Vagina (tissue), 2 donors: ENCODE measurements at regions not wholly inside any gene's neighbourhood (a gene's known extent, or its start where the extent isn't known, plus 50 kb on each side); places are given as distances from the start of the nearest gene placed in this dataset.
"Not testable (repeated sequence)": the region's sequence is repeated elsewhere in the genome, so short reads cannot be mapped to it uniquely, and the experiment has no call there.

Experiments used
- DNase-seq, 2 donors: peaks; one replicate each; pipeline ENCODE4 v3.0.0-alpha.2; 2017; ENCODE audit errors: extremely low spot score in 2 of 2
- H3K27ac ChIP-seq: fragments of 200-600 bp; sonication (generic); one replicate; pipeline ENCODE4 v1.5.1; 2019
- H3K27me3 ChIP-seq: fragments of 200-600 bp; sonication (generic); one replicate; pipeline ENCODE4 v1.5.1; 2019
- H3K36me3 ChIP-seq, 2 donors: fragments of 200-600 bp; sonication (generic); one replicate each; pipeline ENCODE4 v1.5.1; 2017 to 2019
- H3K4me1 ChIP-seq: fragments of 200-600 bp; sonication (generic); one replicate; pipeline ENCODE4 v1.5.1; 2019
- H3K4me3 ChIP-seq, 2 donors: fragments of 200-600 bp; sonication (generic); 1 replicate in 1 of 2; 2 replicates in 1 of 2; pipeline ENCODE4 v1.5.1; 2016 to 2019
- H3K9me3 ChIP-seq: fragments of 200-600 bp; sonication (generic); one replicate; pipeline ENCODE4 v1.5.1; 2019
- POLR2A ChIP-seq, 2 donors: fragments of 450-650 bp; IDR thresholded peaks; one replicate each; pipeline ENCODE4 v1.6.1; 2017; ENCODE audit warnings: antibody characterized with exemption in 2 of 2, mild to moderate bottlenecking in 2 of 2, moderate library complexity in 2 of 2
- POLR2AphosphoS5 ChIP-seq, 2 donors: sonication (generic); formaldehyde crosslinking; IDR thresholded peaks; one replicate each; pipeline ENCODE4 v1.9.0; 2017; ENCODE audit warnings: antibody characterized with exemption in 2 of 2, mild to moderate bottlenecking in 2 of 2, low read depth in 1 of 2; ENCODE audit not compliant: insufficient read depth in 1 of 2
- intact Hi-C: fragments of 100-400 bp; cut with DNase I; formaldehyde crosslinking; loops from one replicate; pipeline ENCODE4 v1.15.1; 2023
- TF ChIP-seq, protein P1 (sequence below), 3 experiments: fragments of 450-650 bp in 2 of 3; fragments of 200-600 bp in 1 of 3; sonication (generic) in 1 of 3; IDR thresholded peaks; one replicate each; pipeline ENCODE4 v1.5.1; 2017 to 2019; ENCODE audit warnings: antibody characterized with exemption in 3 of 3, mild to moderate bottlenecking in 2 of 3, moderate library complexity in 2 of 3

DNA sequence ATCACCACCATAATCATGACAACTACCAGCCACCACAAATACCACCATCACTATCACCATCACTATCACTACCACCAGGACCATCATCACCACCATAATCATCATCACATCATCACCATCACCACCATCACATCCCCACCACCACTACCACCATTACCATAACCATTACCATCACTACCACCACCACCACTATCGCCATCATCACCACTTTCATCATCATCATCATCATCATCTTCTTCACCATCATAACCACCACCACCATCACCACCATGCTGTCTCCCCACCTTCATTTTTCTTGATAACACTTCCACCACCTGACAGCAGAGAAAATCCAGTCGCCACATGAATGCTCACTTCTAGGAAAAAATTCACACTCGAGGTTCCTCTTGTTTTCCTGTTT is 253.6 kb downstream of the ANKRD60 start:
- H3K4me3 ChIP-seq, result no peak overlapping the region
- H3K9me3 ChIP-seq, result no peaks in the 10 kb centered on the region
- no peak for DNase-seq
- H3K27ac ChIP-seq, result no peak overlapping the region
- peaks cover 20% of the 10 kb centered on the region for H3K4me1 ChIP-seq
- intact Hi-C loops, result no loop called here
- H3K36me3 ChIP-seq, result no peaks in the 10 kb centered on the region
- H3K27me3 ChIP-seq, result no peaks in the 10 kb centered on the region
- TF ChIP-seq, protein P1, sequence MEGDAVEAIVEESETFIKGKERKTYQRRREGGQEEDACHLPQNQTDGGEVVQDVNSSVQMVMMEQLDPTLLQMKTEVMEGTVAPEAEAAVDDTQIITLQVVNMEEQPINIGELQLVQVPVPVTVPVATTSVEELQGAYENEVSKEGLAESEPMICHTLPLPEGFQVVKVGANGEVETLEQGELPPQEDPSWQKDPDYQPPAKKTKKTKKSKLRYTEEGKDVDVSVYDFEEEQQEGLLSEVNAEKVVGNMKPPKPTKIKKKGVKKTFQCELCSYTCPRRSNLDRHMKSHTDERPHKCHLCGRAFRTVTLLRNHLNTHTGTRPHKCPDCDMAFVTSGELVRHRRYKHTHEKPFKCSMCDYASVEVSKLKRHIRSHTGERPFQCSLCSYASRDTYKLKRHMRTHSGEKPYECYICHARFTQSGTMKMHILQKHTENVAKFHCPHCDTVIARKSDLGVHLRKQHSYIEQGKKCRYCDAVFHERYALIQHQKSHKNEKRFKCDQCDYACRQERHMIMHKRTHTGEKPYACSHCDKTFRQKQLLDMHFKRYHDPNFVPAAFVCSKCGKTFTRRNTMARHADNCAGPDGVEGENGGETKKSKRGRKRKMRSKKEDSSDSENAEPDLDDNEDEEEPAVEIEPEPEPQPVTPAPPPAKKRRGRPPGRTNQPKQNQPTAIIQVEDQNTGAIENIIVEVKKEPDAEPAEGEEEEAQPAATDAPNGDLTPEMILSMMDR (IDR thresholded peaks at IDR 0.05), result no peak
- no peak for TF ChIP-seq POLR2A (IDR thresholded peaks at IDR 0.05)
- TF ChIP-seq POLR2AphosphoS5 (IDR thresholded peaks at IDR 0.05; ENCODE audit: insufficient read depth in 1 of 2, low read depth in 1 of 2), result no peak

DNA sequence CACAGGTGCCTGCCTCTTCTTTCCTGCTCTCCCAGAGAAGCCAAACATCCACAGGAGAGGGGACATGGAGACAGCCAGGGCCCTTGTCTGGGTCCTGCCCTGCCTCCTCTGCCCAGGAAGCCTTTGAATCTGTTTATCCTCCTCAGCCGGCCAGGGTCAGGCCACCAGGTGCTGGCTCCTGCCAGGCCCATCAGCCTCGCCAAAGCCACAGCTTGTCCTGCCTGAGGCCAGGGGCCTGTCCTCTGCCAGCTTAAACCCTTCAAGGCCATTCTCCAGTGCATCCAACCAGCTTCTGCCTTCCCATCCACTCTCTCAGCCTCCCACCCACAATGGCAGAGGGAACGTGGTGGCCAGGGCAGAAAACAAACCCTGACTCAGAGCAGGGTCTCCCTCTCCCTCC is 254.6 kb downstream of the ANKRD60 start:
- intact Hi-C loops, result no loop called here
- Histone ChIP-seq H3K27me3 (no peaks in the 10 kb centered on the region), H3K27ac (no peak overlapping the region), H3K9me3 (no peaks in the 10 kb centered on the region), H3K4me1 (peaks cover 20% of the 10 kb centered on the region), H3K36me3 (no peaks in the 10 kb centered on the region), H3K4me3 (no peak overlapping the region)
- DNase-seq, result no peak
- TF ChIP-seq POLR2A (IDR thresholded peaks at IDR 0.05) (no peak), POLR2AphosphoS5 (IDR thresholded peaks at IDR 0.05; ENCODE audit: insufficient read depth in 1 of 2, low read depth in 1 of 2) (no peak)
- TF ChIP-seq, protein P1 (IDR thresholded peaks at IDR 0.05), result no peak

DNA sequence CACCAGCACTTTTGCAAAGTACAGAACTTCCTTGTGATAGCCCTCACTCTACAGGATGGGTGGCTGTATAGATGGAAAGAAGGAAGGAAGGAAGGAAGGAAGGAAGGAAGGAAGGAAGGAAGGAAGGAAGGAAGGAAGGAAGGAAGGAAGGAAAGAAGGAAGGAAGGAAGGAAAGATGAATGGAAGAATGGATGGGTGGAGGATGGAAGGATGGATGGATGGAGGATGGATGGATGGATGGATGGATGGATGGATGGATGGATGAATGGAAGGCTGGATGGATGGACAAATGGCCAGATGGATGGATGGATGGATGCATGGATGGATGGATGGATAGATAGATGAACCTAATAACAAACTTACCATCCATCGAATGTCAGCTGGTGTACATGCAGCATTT is 256.9 kb downstream of the ANKRD60 start:
- H3K9me3 ChIP-seq, DNase-seq, H3K4me1 ChIP-seq, H3K36me3 ChIP-seq, H3K4me3 ChIP-seq, H3K27me3 ChIP-seq, H3K27ac ChIP-seq, intact Hi-C loops: not testable (repeated sequence)

DNA sequence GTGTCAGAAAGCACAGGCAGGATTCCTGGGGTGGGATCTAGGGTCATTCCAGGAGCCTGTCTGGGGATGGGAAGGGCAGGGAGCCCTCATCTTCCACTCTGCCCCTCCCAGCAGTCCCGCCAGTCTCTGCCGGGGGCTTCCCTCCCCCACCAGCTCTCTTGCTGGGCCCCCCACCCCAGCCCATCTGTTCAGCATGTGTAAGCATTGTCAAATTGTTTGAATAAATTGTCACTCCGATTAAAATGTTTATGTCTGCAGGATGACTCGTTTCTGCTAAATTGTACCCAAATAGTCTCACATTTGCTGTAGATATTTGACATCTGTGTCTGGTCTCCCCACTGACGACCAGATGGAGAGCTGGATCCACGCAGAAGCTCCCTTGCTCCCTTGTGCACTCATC is 257.6 kb downstream of the ANKRD60 start:
- Histone ChIP-seq H3K36me3 (no peaks in the 10 kb centered on the region), H3K4me3 (no peak overlapping the region), H3K4me1 (peaks cover 8% of the 10 kb centered on the region), H3K27me3 (no peaks in the 10 kb centered on the region), H3K27ac (no peak overlapping the region), H3K9me3 (no peaks in the 10 kb centered on the region)
- intact Hi-C loops, result no loop called here
- no peak for DNase-seq
- TF ChIP-seq POLR2AphosphoS5 (IDR thresholded peaks at IDR 0.05; ENCODE audit: insufficient read depth in 1 of 2, low read depth in 1 of 2), result no peak
- TF ChIP-seq, protein P1 (IDR thresholded peaks at IDR 0.05), result no peak
- no peak for TF ChIP-seq POLR2A (IDR thresholded peaks at IDR 0.05)

DNA sequence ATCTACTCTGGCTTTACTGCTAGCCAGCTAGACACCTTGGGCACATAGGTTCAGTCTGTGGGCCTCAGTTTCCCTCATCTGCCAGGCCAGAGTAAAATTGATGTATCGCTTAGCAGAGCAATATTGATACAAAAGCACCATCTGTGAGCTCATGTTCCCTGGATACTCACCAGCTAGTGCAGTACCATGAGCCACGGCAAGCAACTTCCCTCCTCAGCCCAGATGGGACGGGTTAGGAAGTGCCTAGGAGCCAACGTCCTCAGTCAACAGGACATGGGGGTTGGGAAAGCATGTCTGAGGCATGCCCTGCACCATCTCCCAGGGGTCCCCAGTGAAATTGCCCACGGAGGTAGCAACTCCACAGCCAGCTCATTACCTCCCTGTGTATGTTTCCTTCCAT is 258.3 kb downstream of the ANKRD60 start:
- intact Hi-C loops, result no loop called here
- H3K4me1 ChIP-seq, result peaks cover 16% of the 10 kb centered on the region
- no peaks in the 10 kb centered on the region for H3K9me3 ChIP-seq
- H3K27ac ChIP-seq, result no peak overlapping the region
- H3K4me3 ChIP-seq, result no peak overlapping the region
- no peaks in the 10 kb centered on the region for H3K27me3 ChIP-seq
- no peaks in the 10 kb centered on the region for H3K36me3 ChIP-seq
- no peak for DNase-seq
- TF ChIP-seq POLR2A (IDR thresholded peaks at IDR 0.05) (no peak), POLR2AphosphoS5 (IDR thresholded peaks at IDR 0.05; ENCODE audit: insufficient read depth in 1 of 2, low read depth in 1 of 2) (no peak)
- TF ChIP-seq, protein P1 (IDR thresholded peaks at IDR 0.05), result no peak

DNA sequence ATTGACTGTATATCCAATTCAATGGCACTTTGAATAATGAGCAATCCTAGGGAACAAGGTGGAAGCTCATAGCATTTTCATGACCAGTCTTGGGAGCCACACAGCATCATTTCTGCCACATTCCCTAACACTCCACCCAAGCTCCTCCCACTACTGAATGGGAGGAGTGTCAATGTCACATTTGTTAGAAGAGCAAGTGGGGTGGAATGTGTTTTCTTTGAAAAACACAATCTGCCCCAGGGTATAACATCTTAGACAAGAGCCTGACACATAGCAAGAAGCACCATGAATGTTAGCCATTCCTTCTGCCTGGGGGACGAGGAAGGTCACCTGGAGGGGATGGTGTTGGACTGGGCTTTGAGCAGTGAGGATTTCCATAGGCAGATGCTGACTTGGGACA is 258.3 kb upstream of the PMEPA1 start:
- intact Hi-C loops, result no loop called here

More for the DNA sequence above, 258.3 kb upstream of the PMEPA1 start:
- Histone ChIP-seq H3K27me3 (no peaks in the 10 kb centered on the region), H3K9me3 (no peaks in the 10 kb centered on the region), H3K4me1 (peaks cover 36% of the 10 kb centered on the region), H3K36me3 (no peaks in the 10 kb centered on the region), H3K27ac (no peak overlapping the region), H3K4me3 (no peak overlapping the region)
- TF ChIP-seq, protein P1 (IDR thresholded peaks at IDR 0.05), result no peak
- TF ChIP-seq POLR2A (IDR thresholded peaks at IDR 0.05) (no peak), POLR2AphosphoS5 (IDR thresholded peaks at IDR 0.05; ENCODE audit: insufficient read depth in 1 of 2, low read depth in 1 of 2) (no peak)
- DNase-seq, result no peak
